Neural crest cell (in vitro differentiated cells): ENCODE measurements at regions not wholly inside any gene's neighbourhood (a gene's known extent, or its start where the extent isn't known, plus 50 kb on each side); places are given as distances from the start of the nearest gene placed in this dataset.
"Not testable (repeated sequence)": the region's sequence is repeated elsewhere in the genome, so short reads cannot be mapped to it uniquely, and the experiment has no call there.

ENCODE experiments used
- DNase-seq: peaks from one replicate; pipeline ENCODE4 v3.0.0; 2021; ENCODE audit warnings: low read depth, mixed read lengths, low spot score
- H3K27ac Mint-ChIP-seq: one replicate; pipeline ENCODE4 v1.8.0; 2021; ENCODE audit warnings: mild to moderate bottlenecking, mixed read lengths; ENCODE audit not compliant: unreplicated experiment
- H3K27me3 Mint-ChIP-seq: 2 replicates; pipeline ENCODE4 v1.8.0; 2021; ENCODE audit warnings: low read depth, mild to moderate bottlenecking, mixed read lengths
- H3K36me3 Mint-ChIP-seq: 2 replicates; pipeline ENCODE4 v1.8.0; 2021; ENCODE audit warnings: low read depth, mild to moderate bottlenecking, mixed read lengths
- H3K4me1 Mint-ChIP-seq: 2 replicates; pipeline ENCODE4 v1.8.0; 2021; ENCODE audit warnings: mixed read lengths
- H3K4me3 Mint-ChIP-seq: one replicate; pipeline ENCODE4 v1.8.0; 2021; ENCODE audit warnings: mild to moderate bottlenecking, mixed read lengths
- H3K9me3 Mint-ChIP-seq: 2 replicates; pipeline ENCODE4 v1.8.0; 2021; ENCODE audit warnings: mixed read lengths
- TF ChIP-seq, protein P1 (sequence below): fragments of 200-600 bp; sonication (generic); conservative IDR thresholded peaks from 2 replicates; pipeline ENCODE4 v1.5.0; 2021; ENCODE audit warnings: antibody characterized with exemption, mild to moderate bottlenecking

DNA sequence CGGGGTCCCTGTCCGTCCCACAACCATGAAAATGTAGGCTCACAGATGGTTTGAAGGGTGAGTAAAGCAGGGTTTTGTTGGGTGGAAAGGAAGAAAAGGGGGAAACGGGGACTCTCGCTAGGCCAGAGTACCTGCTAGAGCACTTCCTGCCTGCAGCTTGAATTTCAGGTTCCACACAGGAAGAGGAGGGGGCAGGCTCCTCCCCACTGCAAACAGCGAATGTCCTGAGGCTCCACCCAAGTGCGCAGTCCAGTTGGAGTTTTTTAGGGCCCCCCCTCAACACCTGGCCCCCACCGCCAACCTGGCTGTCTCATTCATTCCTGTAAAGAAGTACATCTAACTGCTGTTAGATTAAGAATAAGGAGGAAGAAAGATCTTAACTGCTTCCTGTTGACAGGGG, 414.7 kb downstream of the SH2D4B start:
- no peaks in the 10 kb centered on the region for H3K27me3 Mint-ChIP-seq
- TF ChIP-seq, protein P1, sequence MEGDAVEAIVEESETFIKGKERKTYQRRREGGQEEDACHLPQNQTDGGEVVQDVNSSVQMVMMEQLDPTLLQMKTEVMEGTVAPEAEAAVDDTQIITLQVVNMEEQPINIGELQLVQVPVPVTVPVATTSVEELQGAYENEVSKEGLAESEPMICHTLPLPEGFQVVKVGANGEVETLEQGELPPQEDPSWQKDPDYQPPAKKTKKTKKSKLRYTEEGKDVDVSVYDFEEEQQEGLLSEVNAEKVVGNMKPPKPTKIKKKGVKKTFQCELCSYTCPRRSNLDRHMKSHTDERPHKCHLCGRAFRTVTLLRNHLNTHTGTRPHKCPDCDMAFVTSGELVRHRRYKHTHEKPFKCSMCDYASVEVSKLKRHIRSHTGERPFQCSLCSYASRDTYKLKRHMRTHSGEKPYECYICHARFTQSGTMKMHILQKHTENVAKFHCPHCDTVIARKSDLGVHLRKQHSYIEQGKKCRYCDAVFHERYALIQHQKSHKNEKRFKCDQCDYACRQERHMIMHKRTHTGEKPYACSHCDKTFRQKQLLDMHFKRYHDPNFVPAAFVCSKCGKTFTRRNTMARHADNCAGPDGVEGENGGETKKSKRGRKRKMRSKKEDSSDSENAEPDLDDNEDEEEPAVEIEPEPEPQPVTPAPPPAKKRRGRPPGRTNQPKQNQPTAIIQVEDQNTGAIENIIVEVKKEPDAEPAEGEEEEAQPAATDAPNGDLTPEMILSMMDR = no peak
- no peaks in the 10 kb centered on the region for H3K4me1 Mint-ChIP-seq
- no peak for DNase-seq
- H3K9me3 Mint-ChIP-seq = no peaks in the 10 kb centered on the region
- no peak overlapping the region for H3K4me3 Mint-ChIP-seq
- no peak overlapping the region for H3K27ac Mint-ChIP-seq
- H3K36me3 Mint-ChIP-seq = no peaks in the 10 kb centered on the region

DNA sequence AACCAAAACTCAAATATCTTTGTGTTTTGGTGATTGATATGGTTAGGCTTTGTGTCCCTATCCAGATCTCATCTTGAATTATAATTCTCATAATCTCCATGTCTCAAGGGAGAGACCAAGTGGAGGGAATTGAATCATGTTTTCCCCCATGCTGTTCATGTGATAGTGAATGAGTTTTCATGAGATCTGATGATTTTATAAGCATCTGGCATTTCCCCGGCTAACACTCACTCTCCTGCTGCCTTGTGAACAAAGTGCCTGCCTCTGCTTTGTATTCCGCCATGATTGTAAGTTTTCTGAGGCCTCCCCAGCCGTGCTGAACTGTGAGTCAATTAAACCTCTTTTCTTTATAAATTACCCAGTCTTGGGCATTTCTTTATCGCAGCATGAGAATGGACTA, 419.5 kb downstream of the SH2D4B start:
- H3K9me3 Mint-ChIP-seq = no peaks in the 10 kb centered on the region
- no peak for DNase-seq
- H3K27ac Mint-ChIP-seq = no peak overlapping the region
- no peak overlapping the region for H3K4me3 Mint-ChIP-seq
- TF ChIP-seq, protein P1 = no peak
- H3K36me3 Mint-ChIP-seq = no peaks in the 10 kb centered on the region
- H3K4me1 Mint-ChIP-seq = no peaks in the 10 kb centered on the region
- no peaks in the 10 kb centered on the region for H3K27me3 Mint-ChIP-seq

DNA sequence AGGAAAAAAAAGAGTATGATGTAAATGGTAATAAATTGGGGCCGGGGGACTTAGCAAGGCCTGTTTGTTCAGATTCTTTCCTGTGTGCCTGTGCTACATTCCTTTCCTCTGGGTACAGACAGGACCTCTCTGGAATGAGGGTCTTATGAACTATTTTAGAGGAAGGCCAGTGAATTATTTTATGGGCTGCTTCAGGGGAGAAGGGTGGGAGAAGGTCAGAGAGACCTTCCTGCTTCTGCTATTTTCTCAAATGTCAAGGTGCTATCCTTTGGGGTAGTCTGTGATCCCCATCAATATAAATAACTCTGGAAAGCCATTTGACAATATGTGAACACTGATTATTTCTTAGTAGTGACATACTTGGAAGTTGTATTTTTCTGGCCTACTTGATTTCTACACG, 426.5 kb downstream of the SH2D4B start:
- Mint-ChIP-seq H3K36me3 (no peaks in the 10 kb centered on the region), H3K27ac (no peak overlapping the region), H3K4me3 (no peak overlapping the region), H3K9me3 (no peaks in the 10 kb centered on the region), H3K4me1 (no peaks in the 10 kb centered on the region), H3K27me3 (no peaks in the 10 kb centered on the region)
- DNase-seq = no peak
- TF ChIP-seq, protein P1 = no peak

DNA sequence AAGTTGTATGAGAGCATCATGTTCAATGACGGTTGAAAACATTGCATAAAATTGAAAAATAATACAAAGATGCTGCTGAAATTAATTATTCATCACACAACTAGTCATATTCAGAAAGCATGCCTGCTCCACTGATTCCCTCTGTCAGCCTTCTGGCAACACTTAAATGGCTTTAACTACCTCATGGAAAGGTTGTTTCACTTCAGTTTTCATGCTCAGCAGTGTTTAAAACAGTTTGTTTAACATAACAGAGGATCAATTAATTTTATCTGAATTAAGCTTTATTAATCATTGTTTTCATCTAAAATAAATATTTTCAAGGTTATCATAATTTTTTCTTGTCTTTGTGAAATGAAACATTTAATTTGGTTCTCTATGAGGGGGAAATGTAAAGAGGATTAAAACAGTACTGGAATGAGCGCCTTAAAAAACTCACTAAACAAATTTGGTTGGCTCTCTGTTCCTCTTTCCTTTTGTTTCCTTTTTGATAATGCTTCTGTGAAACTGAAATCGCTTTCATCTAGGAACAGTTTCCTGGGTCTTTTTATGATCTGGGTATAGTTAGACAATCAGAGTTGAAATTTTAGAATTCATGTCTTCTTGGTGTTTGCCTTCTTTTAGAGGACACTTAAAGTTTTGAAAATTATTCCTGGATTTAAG, 427.4 kb downstream of the SH2D4B start:
- H3K27me3 Mint-ChIP-seq = no peaks in the 10 kb centered on the region
- DNase-seq = no peak
- no peaks in the 10 kb centered on the region for H3K36me3 Mint-ChIP-seq
- no peaks in the 10 kb centered on the region for H3K4me1 Mint-ChIP-seq
- H3K27ac Mint-ChIP-seq = no peak overlapping the region
- H3K4me3 Mint-ChIP-seq = no peak overlapping the region
- TF ChIP-seq, protein P1 = no peak
- H3K9me3 Mint-ChIP-seq = no peaks in the 10 kb centered on the region

GRCh38 chr10:80966326-80966986, 428.8 kb downstream of the SH2D4B start:
- H3K36me3 Mint-ChIP-seq = no peaks in the 10 kb centered on the region
- no peaks in the 10 kb centered on the region for H3K27me3 Mint-ChIP-seq
- H3K4me3 Mint-ChIP-seq = no peak overlapping the region
- TF ChIP-seq, protein P1 = no peak
- no peak for DNase-seq
- no peak overlapping the region for H3K27ac Mint-ChIP-seq
- no peaks in the 10 kb centered on the region for H3K4me1 Mint-ChIP-seq
- H3K9me3 Mint-ChIP-seq = no peaks in the 10 kb centered on the region

DNA sequence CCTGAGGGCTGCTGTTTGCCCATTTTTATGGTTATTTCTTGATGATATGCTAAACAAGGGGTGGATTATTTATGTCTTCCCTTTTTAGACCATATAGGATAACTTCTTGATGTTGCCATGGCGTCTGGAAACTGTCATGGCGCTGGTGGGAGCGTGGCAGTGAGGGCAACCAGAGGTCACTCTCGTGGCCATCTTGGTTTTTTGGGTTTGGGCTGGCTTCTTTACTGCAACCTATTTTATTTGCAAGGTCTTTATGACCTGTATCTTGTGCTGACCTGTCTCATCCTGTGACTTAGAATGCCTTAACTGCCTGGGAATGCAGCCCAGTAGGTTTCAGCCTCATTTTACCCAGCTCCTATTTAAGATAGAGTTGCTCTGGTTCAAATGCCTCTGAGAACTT, 429.7 kb downstream of the SH2D4B start:
- DNase-seq, H3K9me3 Mint-ChIP-seq, H3K27ac Mint-ChIP-seq, H3K4me3 Mint-ChIP-seq, H3K4me1 Mint-ChIP-seq, H3K36me3 Mint-ChIP-seq, H3K27me3 Mint-ChIP-seq: not testable (repeated sequence)
